ENCODE measurements at regions not wholly inside any gene's neighbourhood (a gene's known extent, or its start where the extent isn't known, plus 50 kb on each side); places are given as distances from the start of the nearest gene placed in this dataset.
"Not testable (repeated sequence)": the region's sequence is repeated elsewhere in the genome, so short reads cannot be mapped to it uniquely, and the experiment has no call there.

DNA sequence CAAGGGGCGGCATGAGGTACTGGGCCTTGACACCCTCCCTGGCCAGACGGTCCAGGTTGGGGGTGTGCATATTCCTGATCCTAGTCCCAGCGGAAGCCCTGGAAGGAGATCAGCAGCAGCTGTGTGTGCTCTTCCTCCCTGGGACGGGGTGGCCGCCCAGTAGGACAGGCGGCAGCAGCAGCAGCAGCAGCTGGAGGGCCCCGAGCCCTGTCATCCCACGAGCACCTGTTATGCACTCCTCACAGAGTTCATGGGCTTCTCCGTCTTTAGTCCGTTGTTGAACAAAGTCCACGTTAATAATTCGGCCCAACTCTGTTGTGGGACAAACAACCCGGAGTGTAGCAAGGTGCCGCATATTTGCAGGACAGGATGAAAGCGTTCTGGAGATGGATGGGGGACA is 205.6 kb downstream of the OTOP1 start:
- DNase-seq (ENCODE audit: low read depth in 4 of 4, low spot score in 2 of 4): not testable (repeated sequence)

DNA sequence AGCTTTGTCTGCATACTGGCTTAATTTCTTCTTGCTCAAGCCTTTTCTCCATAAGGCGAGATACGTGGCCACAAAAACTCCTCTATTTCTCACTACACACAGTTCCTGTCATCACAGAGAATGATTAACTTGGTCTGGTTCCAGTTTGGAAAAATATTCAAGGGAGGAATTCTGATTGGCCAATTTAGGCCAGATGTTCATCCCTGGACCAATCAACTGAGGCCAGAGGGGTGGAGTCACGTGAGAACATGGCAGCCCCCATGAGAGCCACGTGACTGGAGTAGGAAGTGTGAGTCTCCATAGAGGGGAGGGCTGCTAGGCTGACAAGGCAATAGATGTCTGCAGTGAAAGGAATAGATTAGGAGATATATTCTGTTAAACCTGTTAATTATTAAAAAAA is 200.0 kb downstream of the OTOP1 start:
- DNase-seq (ENCODE audit: low read depth in 4 of 4, low spot score in 2 of 4): not testable (repeated sequence)

DNA sequence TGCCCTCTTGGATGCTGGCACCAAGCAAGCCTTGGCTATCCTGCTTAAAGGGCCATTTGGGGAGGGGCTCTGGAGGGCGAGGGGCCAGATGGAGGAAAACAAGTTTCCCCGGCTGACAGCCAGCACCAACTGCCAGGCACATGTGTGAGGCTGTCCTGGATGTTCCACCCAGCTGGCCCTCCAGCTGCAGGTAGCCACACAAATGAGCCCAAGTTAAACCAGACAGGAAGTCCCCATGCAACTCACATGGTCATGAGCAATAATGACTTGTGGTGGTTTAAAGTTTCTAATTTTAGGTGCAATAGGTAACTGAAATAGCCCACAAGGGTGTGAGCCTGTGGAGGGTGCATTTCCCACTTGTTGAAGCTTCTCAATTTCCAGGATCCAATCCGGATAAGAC is 198.0 kb downstream of the OTOP1 start:
- not testable (repeated sequence) for DNase-seq (ENCODE audit: low read depth in 4 of 4, low spot score in 2 of 4)

DNA sequence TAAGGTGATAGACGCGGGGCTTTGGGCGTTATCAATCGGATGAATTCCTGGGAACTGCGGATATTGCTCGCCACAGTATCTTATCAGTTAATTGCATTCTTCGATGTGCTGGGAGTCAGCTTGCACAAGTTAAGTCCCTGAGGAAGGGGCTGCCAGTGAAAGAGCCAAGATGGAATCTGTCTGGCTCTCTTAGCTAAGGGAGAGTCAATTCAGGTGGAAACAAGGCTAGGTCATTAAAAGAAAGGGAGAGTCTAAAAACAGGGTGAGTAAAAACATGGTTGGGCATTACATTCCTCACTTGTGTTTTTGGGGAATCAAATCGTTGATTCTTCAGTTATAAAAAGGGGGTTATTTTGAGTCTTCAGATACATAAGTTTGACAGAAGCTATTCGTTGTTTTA is 196.2 kb downstream of the OTOP1 start:
- not testable (repeated sequence) for DNase-seq (ENCODE audit: low read depth in 4 of 4, low spot score in 2 of 4)

DNA sequence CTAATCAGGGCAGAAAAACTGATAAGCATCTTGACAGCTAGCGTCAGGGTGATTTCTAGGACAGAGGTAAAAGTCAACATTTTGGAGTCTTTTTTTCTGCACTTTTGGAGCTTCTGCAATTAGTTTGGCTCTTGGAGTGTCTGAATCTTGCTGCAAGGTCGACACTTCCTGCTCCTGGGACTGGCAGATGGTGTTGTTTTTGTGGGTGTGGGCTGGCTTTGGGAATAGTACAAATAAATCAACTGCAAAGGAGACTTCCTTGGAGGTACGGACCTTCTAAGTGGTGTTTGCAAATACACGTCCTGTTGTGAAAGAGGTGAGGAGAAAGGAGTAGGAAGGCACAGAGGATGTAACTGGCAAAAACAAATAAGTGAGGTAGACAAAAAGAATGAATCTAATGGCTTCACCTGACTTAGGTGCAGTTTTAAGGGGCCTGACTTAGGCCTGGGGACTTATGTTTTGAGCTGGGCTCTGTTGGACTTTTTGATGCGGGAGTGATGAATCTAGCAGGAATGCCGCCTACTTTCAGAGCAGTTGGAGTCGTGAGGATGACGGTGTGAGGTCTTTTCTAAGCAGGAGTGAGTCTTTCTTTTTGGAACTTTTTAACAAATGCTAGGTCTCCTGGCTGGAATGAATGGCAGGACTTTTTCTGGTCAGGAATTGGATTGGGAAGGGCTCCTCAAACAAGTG is 195.1 kb downstream of the OTOP1 start:
- DNase-seq (ENCODE audit: low read depth in 4 of 4, low spot score in 2 of 4): not testable (repeated sequence)

DNA sequence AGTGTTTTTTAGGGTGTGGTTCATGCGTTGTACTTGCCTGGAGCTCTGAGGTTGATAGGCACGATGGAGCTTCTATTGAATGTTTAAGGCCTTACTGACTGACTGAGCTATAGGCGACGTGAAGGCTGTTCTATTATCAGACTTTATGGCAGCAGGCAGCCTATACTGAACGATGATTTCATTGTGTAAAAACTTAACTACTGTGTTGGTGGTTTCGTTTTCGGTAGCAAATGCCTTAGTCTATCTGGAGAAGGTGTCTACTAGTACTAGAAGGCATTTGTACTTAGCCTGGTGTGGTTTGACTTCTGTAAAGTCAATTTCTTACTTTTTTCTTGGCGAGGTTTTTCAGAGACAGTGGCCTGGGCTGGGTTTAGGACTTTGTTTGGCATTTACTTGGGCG is 194.4 kb downstream of the OTOP1 start:
- DNase-seq (ENCODE audit: low read depth in 4 of 4, low spot score in 2 of 4): not testable (repeated sequence)

DNA sequence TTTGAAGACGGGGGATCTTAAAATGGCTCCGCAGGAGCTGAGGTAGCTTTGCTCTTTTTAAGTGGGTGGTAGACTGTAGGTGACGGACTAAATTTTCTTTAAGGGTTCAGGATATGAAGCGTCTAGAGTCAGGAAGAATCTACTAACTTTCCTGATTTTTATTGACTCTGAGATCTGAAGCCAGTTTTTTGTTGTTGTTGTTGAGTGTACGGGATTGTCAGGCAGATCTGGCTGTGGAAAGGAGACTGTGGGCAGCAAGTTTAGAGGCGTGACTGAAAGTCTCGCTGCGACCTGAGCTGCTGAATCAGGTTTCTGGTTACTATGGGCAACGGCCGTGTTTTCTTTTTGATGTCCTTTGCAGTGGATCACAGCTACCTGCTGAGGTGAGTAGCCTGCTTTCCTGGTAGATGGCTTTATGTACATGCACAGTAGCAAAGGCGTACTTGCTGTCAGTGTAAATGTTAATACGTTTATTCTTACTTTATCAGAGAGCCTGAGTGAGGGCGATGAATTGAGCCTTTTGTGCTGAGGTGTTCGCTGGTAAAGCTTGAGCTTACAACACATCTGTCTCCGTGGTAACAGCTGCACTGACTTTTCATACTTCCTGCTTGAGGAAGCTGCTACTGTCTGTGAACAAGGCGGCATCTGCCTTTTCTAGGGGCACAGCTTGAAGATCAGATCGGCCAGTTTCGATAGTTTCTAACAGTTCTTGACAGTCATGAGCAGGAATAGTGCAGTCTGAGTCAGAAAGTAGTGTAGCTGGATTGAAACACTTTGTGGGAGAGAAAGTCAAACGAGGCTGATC is 193.7 kb downstream of the OTOP1 start:
- not testable (repeated sequence) for DNase-seq (ENCODE audit: low read depth in 4 of 4, low spot score in 2 of 4)

DNA sequence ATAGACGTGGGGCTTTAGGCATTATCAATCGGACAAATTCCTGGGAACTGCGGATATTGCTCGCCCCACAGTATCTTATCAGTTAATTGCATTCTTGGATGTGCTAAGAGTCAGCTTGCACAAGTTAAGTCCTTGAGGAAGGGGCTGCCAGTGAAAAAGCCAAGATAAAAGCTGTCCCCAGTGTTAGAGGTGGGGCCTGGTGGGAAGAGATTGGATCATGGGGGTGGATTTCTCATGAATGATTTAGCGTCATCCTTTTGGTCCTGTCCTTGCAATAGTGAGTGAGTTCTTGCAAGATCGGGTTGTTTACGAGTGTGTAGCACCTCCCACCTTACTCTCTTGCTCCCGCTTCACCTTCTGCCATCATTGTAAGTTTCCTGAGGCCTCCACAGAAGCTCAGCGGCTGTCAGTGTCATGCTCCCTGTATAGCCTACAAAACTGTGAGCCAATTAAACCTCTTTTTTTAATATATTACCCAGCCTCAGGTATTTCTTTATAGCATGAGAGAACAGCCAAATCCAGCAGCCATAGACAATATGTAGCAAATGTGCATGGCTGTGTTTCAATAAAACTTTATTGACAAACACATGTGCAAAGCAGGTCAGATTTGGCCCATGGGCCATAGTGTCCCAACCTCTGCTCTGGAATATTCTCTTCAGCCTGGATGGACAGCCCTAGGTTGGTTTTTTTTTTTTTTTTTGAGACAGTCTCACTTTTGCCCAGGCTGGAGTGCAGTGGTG is 189.2 kb downstream of the OTOP1 start:
- DNase-seq (ENCODE audit: low read depth in 4 of 4, low spot score in 2 of 4): not testable (repeated sequence)

DNA sequence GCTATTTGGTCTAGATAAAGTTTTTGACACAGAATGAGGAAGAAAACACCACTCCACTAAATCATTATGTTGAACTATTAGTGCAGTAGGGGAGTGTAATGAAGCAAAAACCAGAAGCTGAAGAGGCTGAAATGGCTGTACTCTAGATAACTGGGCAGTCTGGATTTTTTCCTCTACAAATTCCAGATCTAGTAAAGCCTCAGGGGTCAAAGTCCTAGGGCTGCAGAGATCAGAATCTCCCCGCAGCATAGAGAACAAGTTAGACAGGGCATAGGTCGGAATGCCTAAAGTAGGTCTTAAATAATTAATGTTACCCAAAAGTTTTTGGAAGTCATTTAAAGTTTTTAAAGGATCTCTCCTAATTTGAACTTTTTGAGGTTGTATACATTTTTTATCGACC is 180.9 kb downstream of the OTOP1 start:
- not testable (repeated sequence) for DNase-seq (ENCODE audit: low read depth in 4 of 4, low spot score in 2 of 4)

DNA sequence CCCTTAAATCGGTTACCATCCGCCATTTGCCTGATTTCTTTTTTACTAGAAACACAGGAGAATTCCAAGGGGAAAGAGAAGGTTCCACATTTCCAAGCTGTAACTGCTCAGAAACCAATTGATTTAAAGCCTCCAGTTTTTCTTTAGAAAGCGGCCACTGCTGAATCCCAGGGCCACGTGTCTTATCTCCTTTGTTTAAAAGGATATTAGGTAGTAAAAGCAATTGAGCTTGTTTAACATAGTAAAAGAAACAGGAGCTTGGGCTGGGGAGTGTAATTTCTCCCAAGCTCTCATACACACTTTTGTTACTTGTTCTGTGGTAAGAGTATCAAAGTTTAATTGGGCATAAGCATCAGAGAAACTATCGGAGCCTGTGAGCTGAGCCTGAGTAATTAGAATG is 180.0 kb downstream of the OTOP1 start:
- not testable (repeated sequence) for DNase-seq (ENCODE audit: low read depth in 4 of 4, low spot score in 2 of 4)

DNA sequence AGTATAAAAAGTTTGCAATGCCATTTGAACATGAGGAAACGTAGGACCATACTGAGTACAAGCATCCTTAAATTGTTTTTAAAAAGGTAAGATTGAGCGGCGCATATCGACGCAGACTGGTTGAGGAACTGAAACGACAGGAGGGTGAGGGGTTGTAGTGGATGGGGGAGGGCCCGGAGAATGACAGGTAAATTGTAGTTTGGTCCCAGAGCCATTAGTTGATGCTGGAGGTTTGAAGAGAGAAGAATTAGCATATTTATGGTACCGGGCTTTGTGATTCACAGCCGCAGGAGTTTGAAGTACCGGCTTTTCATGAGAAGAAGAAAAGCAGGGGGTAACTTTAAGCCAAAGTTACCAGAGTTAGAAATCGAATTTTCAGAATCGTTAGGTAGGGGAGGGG is 179.5 kb downstream of the OTOP1 start:
- not testable (repeated sequence) for DNase-seq (ENCODE audit: low read depth in 4 of 4, low spot score in 2 of 4)

DNA sequence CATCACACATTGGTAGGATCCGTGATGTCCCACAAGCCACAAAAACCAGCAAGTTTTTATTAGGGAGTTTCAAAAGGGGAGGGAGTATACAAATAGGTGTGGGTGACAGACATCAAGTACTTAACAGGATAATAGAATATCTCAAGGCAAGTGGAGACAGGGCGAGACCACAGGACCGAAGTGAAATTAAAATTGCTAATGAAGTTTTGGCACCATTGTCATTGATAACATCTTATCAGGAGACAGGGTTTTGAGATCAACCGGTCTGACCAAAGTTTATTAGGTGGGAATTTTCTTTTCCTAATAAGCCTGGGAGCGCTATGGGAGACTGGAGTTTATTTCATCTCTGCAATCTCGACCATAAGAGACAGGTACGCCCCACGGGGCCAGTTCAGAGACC is 178.5 kb downstream of the OTOP1 start:
- DNase-seq (ENCODE audit: low read depth in 4 of 4, low spot score in 2 of 4): not testable (repeated sequence)

DNA sequence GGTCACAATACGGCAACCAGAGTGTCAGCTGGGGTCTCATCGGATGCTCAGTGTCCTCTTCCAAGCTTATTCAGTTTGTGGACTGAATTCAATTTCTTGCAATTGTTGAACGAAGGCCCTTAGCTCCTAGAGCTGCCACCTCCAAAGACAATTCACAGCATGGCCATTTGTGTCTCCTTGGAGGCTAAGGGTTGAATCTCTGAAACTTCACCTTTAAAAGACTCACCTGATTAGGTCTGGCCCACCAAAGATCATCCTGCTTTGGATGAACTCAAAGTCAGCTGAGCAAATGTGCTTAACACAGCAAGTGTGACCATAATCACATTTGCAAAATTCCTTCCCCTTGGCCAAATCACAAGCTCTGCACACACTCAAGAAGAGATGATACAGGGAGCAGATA is 175.9 kb downstream of the OTOP1 start:
- not testable (repeated sequence) for DNase-seq (ENCODE audit: low read depth in 4 of 4, low spot score in 2 of 4)

DNA sequence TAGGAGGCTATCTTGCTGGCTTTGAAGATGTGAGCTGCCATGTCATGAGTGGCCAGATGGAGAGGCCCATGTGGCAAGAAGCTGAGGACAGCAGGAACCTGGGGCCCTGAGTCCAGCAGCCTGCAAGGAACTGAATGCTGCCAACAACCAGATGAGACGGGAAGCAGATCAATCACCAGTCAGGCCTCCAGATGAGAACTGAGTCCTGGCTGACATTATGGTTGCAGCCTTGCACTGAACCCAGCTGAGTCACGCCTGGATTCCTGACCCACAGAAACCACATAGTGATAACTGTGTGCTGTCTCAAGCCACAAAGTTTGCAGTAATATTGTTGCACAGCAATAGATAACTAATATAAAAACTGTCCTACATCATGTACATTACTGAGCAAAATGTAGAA is 173.8 kb downstream of the OTOP1 start:
- not testable (repeated sequence) for DNase-seq (ENCODE audit: low read depth in 4 of 4, low spot score in 2 of 4)

DNA sequence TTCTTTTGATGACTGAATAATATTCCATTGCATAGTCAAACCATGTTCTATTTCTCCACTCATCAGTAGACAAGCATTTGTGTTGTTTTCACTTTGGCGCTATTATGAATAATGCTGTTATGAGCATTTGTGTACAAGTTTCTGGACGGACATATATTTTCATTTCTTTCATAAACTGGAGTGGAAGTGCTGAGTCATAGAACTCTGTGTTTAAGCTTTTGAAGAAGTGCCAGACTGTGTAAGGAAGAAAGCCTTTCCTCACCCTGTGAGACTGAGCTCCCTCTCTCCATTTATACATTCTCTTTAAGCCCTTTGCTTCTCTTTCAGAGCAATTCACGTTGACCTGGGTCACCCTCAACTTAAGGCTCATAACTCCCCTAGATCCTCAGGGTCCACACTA is 169.5 kb downstream of the OTOP1 start:
- not testable (repeated sequence) for DNase-seq (ENCODE audit: low read depth in 4 of 4, low spot score in 2 of 4)

DNA sequence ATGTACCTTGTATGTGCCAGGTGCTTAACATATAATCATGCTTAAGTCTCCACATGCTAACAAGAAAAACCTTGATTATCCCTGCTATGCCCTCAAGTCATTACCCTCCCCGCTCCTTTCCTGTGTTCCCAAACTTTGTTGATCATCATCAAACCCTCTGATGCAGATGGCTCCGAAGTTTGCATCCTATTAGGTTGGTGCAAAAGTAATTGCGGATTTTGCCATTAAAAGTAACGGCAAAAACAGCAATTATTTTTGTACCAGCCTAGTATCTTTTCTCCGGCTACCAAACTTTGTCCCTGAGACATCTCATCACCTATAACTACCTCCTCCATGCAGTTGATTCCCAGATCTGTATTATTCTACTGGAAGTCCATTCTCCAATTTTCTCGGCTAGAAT is 142.6 kb downstream of the OTOP1 start:
- not testable (repeated sequence) for DNase-seq (ENCODE audit: low read depth in 4 of 4, low spot score in 2 of 4)

DNA sequence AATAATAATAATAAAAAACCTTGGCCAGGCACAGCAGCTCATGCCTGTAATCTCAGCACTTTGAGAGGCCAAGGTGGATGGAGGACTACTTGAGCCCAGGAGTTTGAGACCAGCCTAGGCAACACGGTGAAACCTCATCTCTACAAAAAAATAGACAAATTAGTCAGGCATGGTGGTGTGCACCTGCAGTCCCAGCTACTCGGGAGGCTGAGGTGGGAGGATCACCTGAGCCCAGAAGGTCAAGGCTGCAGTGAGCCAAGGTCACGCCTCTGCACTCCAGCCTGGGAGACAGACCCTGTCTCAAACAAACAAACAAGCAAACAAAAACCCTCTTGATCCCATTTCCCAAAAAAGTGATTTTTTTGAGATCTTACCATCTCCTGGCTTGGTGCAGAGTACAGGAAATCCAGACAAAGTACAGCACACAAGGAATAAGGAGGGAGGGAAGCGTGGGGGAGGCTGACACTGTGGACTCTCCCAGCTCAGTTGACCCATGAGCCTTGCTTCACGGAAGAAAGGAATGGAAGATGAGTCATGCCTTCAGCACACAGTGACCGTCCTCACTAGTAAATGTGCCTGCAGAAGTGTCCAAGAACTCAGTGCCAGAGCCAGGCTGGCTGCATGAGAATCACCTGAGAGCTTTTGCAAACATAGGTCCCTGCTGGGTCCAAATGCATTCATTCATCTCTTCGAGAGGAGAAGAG is 136.9 kb downstream of the OTOP1 start:
- DNase-seq (ENCODE audit: low read depth in 4 of 4, low spot score in 2 of 4): not testable (repeated sequence)

DNA sequence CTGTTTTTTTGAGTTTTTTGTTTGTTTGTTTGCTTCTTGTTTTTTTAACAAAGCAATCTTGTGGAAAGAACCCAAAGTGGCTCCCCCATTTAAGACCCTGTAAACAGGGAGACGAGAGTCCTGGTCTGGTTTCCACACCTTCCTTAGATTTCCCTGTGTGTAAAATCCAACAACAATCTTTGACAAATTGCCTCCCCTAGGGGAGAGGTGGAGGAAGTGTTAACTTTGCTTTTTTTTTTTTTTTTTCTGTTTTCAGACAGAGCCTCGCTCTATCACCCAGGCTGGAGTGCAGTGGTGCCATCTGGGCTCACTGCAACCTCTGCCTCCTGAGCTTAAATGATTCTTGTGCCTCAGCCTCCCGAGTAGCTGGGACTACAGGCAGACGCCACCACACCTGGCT is 136.0 kb downstream of the OTOP1 start:
- DNase-seq (ENCODE audit: low read depth in 4 of 4, low spot score in 2 of 4): not testable (repeated sequence)

DNA sequence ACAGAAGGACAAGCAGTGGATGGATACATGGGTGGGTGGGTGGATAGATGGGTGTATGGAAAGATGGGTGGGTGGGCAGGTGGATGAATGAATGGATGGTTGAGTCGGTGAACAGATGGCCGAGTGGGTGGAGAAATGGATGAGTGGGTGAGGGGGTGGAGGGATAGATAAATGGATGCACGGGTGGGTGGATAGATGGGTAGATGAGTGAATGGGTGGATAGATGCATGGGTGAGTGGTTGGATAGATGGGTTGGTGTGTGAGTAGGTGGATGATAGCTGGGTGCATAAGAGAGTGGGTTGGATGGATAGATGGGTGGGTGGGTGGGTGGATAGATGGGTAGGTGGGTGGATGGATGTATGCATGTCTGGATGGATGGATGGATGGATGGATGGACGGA is 134.6 kb downstream of the OTOP1 start:
- not testable (repeated sequence) for DNase-seq (ENCODE audit: low read depth in 4 of 4, low spot score in 2 of 4)

DNA sequence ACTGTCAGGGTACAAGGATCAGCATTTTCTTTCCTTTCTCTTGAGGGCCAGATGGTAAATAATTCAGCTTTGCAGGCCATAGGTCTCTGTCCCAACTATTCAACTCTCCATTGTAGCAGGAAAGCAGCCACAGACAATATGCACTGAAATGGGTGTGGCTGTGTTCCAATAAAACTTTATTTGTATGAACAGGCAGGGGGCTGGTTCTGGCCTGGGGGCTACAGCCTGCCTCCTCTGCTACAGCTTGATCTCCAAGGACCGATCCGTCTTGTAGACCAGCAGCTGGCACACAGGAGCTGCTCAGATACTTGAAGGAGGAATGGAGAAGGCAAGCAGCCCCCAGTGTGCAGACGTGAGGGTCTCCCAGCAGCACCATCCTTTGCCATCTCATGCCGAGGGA is 127.1 kb downstream of the OTOP1 start:
- DNase-seq (ENCODE audit: low read depth in 4 of 4, low spot score in 2 of 4): not testable (repeated sequence)

DNA sequence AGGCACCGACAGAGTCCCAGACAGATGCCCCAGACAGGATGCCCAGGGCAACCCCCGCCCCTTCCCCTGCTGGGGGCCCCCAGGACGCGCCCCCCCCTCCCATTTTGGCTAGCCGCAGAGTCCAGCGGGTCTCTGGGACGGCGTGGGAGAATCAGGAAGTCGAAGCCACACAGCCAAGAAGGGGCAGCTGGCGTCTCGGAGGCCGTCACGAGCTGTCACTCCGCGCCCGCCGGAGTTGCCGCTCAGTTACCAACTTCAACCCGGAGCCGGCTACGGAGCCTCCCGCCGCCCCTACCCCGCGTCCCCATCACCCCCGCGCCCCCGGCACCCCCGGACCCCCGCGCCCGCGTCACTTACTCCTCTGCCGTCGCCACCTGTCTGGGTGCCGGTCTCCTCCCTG is 119.8 kb downstream of the OTOP1 start:
- not testable (repeated sequence) for DNase-seq (ENCODE audit: low read depth in 4 of 4, low spot score in 2 of 4)
